Pancreas (tissue), 10 donors: ENCODE measurements at regions not wholly inside any gene's neighbourhood (a gene's known extent, or its start where the extent isn't known, plus 50 kb on each side); places are given as distances from the start of the nearest gene placed in this dataset.
"Not testable (repeated sequence)": the region's sequence is repeated elsewhere in the genome, so short reads cannot be mapped to it uniquely, and the experiment has no call there.

ENCODE experiments used
- ATAC-seq, 4 donors: fragments of 200-7000 bp; cut with Tn5 transposase; one replicate each; pipeline versions ENCODE4 v1.8.0 to v1.9.1; 2020; ENCODE audit warnings: mild to moderate bottlenecking in 4 of 4, moderate library complexity in 4 of 4
- DNase-seq, 6 donors: peaks; one replicate each; pipeline ENCODE4 v3.0.0-alpha.2; 2020
- FAIRE-seq: peaks from 2 replicates; lab custom pipeline; 2012; peaks lifted over from hg19 to GRCh38; lab: Jason Lieb, UNC
- H3K27ac ChIP-seq, 4 donors: fragments of 200-600 bp; sonication (generic); 1 replicate in 3 of 4; 2 replicates in 1 of 4; pipeline versions ENCODE4 v1.5.0 to v1.8.0; 2020
- H3K27me3 ChIP-seq, 4 donors: fragments of 200-600 bp; one replicate each; pipeline ENCODE4 v1.8.0; 2021
- H3K36me3 ChIP-seq, 3 donors: fragments of 200-600 bp; sonication (generic) in 1 of 3; one replicate each; pipeline versions ENCODE4 v1.5.0 to v1.8.0; 2020 to 2021
- H3K4me1 ChIP-seq, 3 donors: fragments of 200-600 bp; one replicate each; pipeline ENCODE4 v1.8.0; 2021
- H3K4me3 ChIP-seq, 4 donors: fragments of 200-600 bp; sonication (generic) in 2 of 4; one replicate each; pipeline versions ENCODE4 v1.5.0 to v1.8.0; 2020 to 2021
- H3K9me3 ChIP-seq, 4 donors: fragments of 200-600 bp; one replicate each; pipeline ENCODE4 v1.8.0; 2021
- WGBS, 2 donors: extraction: QIAGEN DNeasy Blood & Tissue Kit; methylation state at CpG; one replicate each; pipeline ENCODE4 v1.1.7; 2013; 5-methylcytosine and 5-hydroxymethylcytosine counted together
- intact Hi-C, 3 donors: fragments of 100-400 bp; cut with DNase I; formaldehyde crosslinking; loops; one replicate each; pipeline versions ENCODE4 v1.11.1 to v1.14.2; 2022
- TF ChIP-seq, protein P1 (sequence below), 4 donors: fragments of 200-600 bp; sonication (generic) in 3 of 4; IDR thresholded peaks; one replicate each; pipeline versions ENCODE4 v1.5.0 to v1.8.0; 2021; ENCODE audit warnings: antibody characterized with exemption in 4 of 4
- donor health status: healthy with polysubstance abuse.
- donor health status: DM: no; HTN: no; CAD: no; lungs with moderate emphysema.
- donor health status: DM: no; HTN: no; CAD: no.
- donor health status: control.
- donor health status: control.
- donor health status: Bipolar disorder and iron deficiency.
- donor health status: DM: yes; HTN: yes; CAD: no.
- donor health status: DM: no; HTN: no; CAD: no.
- donor health status: DM: no; HTN: no; CAD: no.
- donor health status: DM: yes; HTN: yes; CAD: no.

DNA sequence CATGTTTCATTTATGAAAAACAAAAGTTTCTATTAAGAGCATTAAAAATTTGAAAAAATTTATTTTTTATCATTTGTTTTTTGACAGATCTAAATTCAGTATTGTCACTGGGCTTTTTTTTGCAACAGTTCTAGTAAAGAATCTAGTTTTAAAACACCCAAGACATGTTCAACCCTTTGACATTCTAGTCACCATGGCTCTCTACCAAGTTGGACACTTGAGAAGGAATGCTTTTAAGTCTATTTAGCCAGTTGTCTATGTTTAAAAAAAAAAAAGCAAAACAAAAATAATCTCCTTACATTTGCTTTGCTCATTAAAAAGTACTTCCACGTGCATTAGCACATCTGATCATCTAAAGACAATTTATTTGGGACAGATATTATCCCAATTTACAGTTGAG lies 417.5 kb downstream of the RSL24D1 start:
- TF ChIP-seq, protein P1, sequence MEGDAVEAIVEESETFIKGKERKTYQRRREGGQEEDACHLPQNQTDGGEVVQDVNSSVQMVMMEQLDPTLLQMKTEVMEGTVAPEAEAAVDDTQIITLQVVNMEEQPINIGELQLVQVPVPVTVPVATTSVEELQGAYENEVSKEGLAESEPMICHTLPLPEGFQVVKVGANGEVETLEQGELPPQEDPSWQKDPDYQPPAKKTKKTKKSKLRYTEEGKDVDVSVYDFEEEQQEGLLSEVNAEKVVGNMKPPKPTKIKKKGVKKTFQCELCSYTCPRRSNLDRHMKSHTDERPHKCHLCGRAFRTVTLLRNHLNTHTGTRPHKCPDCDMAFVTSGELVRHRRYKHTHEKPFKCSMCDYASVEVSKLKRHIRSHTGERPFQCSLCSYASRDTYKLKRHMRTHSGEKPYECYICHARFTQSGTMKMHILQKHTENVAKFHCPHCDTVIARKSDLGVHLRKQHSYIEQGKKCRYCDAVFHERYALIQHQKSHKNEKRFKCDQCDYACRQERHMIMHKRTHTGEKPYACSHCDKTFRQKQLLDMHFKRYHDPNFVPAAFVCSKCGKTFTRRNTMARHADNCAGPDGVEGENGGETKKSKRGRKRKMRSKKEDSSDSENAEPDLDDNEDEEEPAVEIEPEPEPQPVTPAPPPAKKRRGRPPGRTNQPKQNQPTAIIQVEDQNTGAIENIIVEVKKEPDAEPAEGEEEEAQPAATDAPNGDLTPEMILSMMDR (IDR thresholded peaks at IDR 0.05): no peak
- FAIRE-seq (no peak), ATAC-seq (no peak), DNase-seq (no peak)
- 38% methylated on average over 1 of the region's 1 CpG for WGBS, 2 donors
- no peaks in the 10 kb centered on the region for H3K36me3 ChIP-seq
- no peaks in the 10 kb centered on the region for H3K9me3 ChIP-seq
- intact Hi-C loops: no loop called here
- no peaks in the 10 kb centered on the region for H3K4me1 ChIP-seq
- no peak overlapping the region for H3K4me3 ChIP-seq
- no peak overlapping the region for H3K27ac ChIP-seq
- H3K27me3 ChIP-seq: no peaks in the 10 kb centered on the region

DNA sequence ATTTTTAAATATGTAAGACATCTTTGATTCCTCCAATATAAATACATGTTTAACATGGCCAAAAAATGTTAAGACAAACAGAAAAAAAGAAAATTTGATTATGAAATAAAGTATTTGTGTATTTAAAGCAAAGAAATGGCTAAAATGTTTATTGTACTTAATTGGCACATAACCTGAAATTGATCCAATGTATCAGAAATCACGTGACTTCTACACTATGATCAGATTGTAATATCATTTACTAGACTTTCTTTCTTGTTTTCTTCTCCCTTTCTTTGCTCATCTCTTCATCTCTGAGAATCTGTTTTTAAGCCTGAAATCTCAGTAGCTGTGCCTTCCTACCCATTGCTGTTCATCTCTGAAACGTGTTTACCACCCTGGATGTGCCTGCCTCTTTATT lies 420.3 kb downstream of the RSL24D1 start:
- intact Hi-C loops: no loop called here
- FAIRE-seq: no peak

DNA sequence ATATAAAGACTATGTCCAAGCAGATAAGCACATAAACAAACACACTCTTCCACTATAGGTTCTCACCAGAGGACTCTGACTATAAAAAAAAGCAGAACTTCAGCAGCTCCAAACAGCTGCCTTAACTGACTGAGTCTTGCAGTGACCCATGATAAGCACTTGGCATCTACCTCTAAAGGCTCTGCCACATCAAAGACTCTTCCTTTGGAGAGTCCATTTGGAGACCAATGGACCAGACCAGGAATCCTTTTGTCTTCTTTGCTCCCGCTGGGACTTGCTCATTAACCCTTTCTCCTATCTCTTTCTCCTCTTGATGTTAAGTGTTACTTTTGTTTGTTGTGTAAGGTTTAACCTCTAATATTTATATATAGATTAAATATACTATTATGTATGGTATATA lies 424.1 kb downstream of the RSL24D1 start:
- TF ChIP-seq, protein P1 (IDR thresholded peaks at IDR 0.05): no peak
- no peaks in the 10 kb centered on the region for H3K4me1 ChIP-seq
- no peak for ATAC-seq
- H3K36me3 ChIP-seq: no peaks in the 10 kb centered on the region
- no peak overlapping the region for H3K27ac ChIP-seq
- no peak overlapping the region for H3K4me3 ChIP-seq
- 50 to 59% methylated on average over 1 of the region's 1 CpG for whole genome bisulfite sequencing, 2 donors
- no peaks in the 10 kb centered on the region for H3K27me3 ChIP-seq
- intact Hi-C loops: no loop called here
- no peaks in the 10 kb centered on the region for H3K9me3 ChIP-seq
- FAIRE-seq: no peak
- DNase-seq: no peak

More for the DNA sequence above, 420.3 kb downstream of the RSL24D1 start:
- no peaks in the 10 kb centered on the region for H3K36me3 ChIP-seq
- TF ChIP-seq, protein P1 (IDR thresholded peaks at IDR 0.05): no peak
- no peak for DNase-seq
- WGBS, 2 donors: 39 to 47% methylated on average over 2 of the region's 2 CpGs
- no peak overlapping the region for H3K4me3 ChIP-seq
- ATAC-seq: no peak
- no peaks in the 10 kb centered on the region for H3K4me1 ChIP-seq
- no peaks in the 10 kb centered on the region for H3K9me3 ChIP-seq
- H3K27me3 ChIP-seq: no peaks in the 10 kb centered on the region
- H3K27ac ChIP-seq: no peak overlapping the region

DNA sequence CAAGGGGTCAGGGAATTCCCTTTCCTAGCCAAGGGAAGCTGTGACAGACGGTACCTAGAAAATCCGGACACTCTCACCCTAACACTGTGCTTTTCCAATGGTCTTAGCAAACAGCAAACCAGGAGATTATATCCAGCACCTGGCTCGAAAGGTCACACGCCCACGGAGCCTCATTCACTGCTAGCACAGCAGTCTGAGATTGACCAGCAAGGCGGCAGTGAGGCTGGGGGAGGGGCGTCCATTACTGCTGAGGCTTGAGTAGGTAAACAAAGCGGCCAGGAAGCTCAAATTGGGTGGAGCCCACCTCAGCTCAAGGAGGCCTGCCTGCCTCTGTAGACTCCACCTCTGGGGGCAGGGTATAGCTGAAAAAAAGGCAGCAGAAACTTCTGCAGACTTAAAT lies 447.3 kb downstream of the RSL24D1 start:
- H3K27ac ChIP-seq, H3K4me3 ChIP-seq, FAIRE-seq, H3K4me1 ChIP-seq, ATAC-seq, H3K36me3 ChIP-seq, H3K9me3 ChIP-seq, intact Hi-C loops, H3K27me3 ChIP-seq: not testable (repeated sequence)
- DNase-seq: peak in 1 of 6 donors; percentile 13
- 59 to 81% methylated on average over 8 of the region's 8 CpGs for WGBS, 2 donors

DNA sequence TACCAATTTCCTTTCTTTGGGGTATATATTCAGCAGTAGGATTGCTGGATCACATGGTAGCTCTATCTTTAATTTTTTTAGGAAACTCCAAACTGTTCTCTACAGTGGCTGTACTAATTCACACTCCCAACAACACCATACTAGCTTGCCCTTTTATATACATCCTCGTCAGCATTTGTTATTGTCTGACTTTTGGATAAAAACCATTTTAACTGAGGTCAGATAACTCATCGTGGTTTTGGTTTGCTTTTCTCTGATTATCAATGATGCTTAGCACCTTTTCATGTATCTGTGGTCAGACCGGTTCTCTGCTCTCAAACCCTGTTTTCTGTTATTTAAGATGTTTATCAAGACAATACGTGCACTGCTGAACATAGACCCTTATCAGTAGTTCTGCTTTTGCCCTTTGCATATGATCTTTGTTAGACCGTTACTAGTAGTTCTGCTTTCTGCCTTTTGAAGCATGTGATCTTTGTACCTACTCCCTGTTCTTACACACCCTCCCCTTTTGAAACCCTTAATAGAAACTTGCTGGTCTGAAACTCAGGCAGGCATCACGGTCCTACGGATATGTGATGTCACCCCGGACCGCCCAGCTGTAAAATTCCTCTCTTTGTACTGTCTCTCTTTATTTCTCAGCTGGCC lies 474.3 kb downstream of the RSL24D1 start:
- WGBS, 2 donors: 72 to 73% methylated on average over 9 of the region's 9 CpGs
- DNase-seq (no peak), ATAC-seq (no peak), FAIRE-seq (no peak)
- no peaks in the 10 kb centered on the region for H3K36me3 ChIP-seq
- no peaks in the 10 kb centered on the region for H3K9me3 ChIP-seq
- no peak overlapping the region for H3K27ac ChIP-seq
- H3K4me1 ChIP-seq: no peaks in the 10 kb centered on the region
- no peak overlapping the region for H3K4me3 ChIP-seq
- TF ChIP-seq, protein P1 (IDR thresholded peaks at IDR 0.05): no peak
- intact Hi-C loops: no loop called here
- no peaks in the 10 kb centered on the region for H3K27me3 ChIP-seq
